IPS-20b (cell line): ENCODE measurements at regions not wholly inside any gene's neighbourhood (a gene's known extent, or its start where the extent isn't known, plus 50 kb on each side); places are given as distances from the start of the nearest gene placed in this dataset.
"Not testable (repeated sequence)": the region's sequence is repeated elsewhere in the genome, so short reads cannot be mapped to it uniquely, and the experiment has no call there.

ENCODE experiments used
- H3K27ac ChIP-seq: one replicate; pipeline ENCODE4 v1.5.1; 2013; ENCODE audit warnings: low read length
- H3K27me3 ChIP-seq: 2 replicates; pipeline ENCODE4 v1.6.1; 2013; ENCODE audit warnings: mild to moderate bottlenecking, low read length, inconsistent platforms; ENCODE audit not compliant: insufficient read depth
- H3K36me3 ChIP-seq: 2 replicates; pipeline ENCODE4 v1.6.1; 2013; ENCODE audit warnings: low read depth, mild to moderate bottlenecking, inconsistent platforms, low read length, moderate library complexity; ENCODE audit not compliant: insufficient read depth
- H3K4me1 ChIP-seq: 2 replicates; pipeline ENCODE4 v1.6.1; 2013; ENCODE audit warnings: mild to moderate bottlenecking, control low read depth, inconsistent platforms, low read length, moderate library complexity; ENCODE audit not compliant: insufficient read depth
- H3K4me3 ChIP-seq: 2 replicates; pipeline ENCODE4 v1.5.1; 2013; ENCODE audit warnings: mild to moderate bottlenecking, low read length, inconsistent platforms
- H3K9ac ChIP-seq: 2 replicates; pipeline ENCODE4 v1.6.1; 2013; ENCODE audit warnings: low read depth, mild to moderate bottlenecking, inconsistent platforms, low read length, moderate library complexity
- H3K9me3 ChIP-seq: 2 replicates; pipeline ENCODE4 v1.6.1; 2013; ENCODE audit warnings: mild to moderate bottlenecking, low read depth, low read length, inconsistent platforms; ENCODE audit not compliant: insufficient read depth

DNA sequence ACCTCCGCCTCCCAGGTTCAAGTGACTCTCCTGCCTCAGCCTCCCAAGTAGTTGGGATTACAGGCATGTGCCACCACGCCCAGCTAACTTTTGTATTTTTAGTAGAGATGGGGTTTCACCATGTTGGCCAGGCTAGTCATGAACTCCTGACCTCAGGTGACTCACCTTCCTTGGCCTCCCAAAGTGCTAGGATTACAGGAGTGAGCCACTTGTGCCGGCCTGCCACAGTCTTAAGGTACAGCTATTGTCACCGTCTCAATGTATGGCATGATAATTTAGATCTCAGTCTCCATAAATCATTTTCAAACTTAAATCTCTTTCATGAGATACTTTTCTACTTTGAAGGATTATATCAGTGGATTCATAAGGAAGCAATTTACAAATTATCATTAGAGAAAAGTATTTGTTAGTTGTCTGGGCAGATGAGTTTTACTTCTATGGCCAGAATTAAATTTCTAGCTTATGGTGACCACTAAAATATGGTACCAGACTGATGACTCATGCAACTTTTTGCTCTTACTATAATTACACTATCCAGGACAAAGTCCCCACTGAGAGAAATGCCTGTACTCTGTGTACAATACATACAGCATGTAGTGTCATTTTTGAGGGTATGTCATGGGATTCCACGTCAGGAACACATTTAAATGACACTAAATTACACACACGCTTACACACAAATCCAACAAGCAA, 1230.3 kb upstream of the GOT2 start:
- Histone ChIP-seq H3K4me3 (no peak overlapping the region), H3K27me3 (no peaks in the 10 kb centered on the region), H3K36me3 (no peaks in the 10 kb centered on the region), H3K4me1 (no peaks in the 10 kb centered on the region), H3K27ac (no peak overlapping the region), H3K9ac (no peak overlapping the region), H3K9me3 (no peaks in the 10 kb centered on the region)

DNA sequence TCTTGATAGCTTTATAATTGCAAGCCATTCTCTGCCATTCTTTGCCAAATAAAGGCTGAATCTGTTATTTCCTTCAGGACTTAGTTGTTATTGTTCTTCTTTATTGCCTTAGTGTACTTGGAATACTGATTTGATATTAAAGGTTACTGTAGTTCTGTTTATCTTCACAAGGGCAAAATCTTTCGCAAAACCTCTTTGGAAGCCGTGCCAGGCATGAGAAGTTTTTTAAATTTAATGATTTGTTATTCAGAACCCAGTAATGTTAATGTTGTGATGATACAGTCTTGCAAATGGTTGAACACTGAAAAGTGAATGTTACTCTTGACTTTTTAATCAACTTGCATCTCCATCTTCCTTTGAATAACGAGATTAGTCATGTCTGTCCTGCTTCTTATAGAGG, 1225.2 kb upstream of the GOT2 start:
- Histone ChIP-seq H3K27ac (no peak overlapping the region), H3K4me3 (no peak overlapping the region), H3K4me1 (no peaks in the 10 kb centered on the region), H3K9ac (no peak overlapping the region), H3K36me3 (no peaks in the 10 kb centered on the region), H3K27me3 (no peaks in the 10 kb centered on the region), H3K9me3 (no peaks in the 10 kb centered on the region)

DNA sequence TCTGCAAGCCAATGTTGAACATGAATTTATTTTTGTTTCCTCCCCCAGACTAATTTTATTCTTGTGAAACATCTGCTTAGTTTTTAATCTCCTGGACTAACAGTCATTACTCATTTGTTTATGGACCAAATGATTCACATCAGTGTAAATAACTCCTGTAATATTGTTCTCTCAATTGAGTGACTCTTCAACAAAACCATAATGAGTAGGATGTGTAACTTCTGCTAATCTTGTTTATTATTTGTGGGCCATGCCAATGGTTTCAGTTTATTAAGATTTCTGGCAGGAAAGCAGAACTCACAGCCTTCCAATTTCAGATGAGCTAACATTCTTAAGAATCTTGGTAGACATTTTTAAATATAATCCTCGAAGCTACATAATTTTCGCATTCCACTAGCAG, 1216.3 kb upstream of the GOT2 start:
- no peak overlapping the region for H3K4me3 ChIP-seq
- H3K36me3 ChIP-seq: no peaks in the 10 kb centered on the region
- no peak overlapping the region for H3K27ac ChIP-seq
- H3K27me3 ChIP-seq: no peaks in the 10 kb centered on the region
- H3K9me3 ChIP-seq: no peaks in the 10 kb centered on the region
- no peak overlapping the region for H3K9ac ChIP-seq
- no peaks in the 10 kb centered on the region for H3K4me1 ChIP-seq

DNA sequence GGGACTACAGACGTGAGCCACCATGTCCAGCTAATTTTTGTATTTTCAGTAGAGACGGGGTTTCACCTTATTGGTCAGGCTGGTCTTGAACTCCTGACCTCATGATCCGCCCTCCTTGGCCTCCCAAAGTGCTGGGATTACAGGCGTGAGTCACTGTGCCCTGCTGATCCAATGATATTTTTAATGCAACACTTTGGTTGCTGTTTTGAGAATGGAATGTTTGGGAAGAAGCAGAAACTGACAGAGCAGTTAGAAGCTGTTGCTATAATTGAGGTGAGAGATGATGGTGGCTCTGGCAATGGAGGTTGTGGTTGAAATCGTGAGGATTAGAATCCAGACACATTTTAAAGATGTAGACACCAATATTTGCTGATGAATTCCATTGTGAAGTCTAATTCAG, 1209.9 kb upstream of the GOT2 start:
- not testable (repeated sequence) for H3K36me3 ChIP-seq, H3K4me3 ChIP-seq, H3K9ac ChIP-seq, H3K27ac ChIP-seq, H3K27me3 ChIP-seq, H3K4me1 ChIP-seq, H3K9me3 ChIP-seq

DNA sequence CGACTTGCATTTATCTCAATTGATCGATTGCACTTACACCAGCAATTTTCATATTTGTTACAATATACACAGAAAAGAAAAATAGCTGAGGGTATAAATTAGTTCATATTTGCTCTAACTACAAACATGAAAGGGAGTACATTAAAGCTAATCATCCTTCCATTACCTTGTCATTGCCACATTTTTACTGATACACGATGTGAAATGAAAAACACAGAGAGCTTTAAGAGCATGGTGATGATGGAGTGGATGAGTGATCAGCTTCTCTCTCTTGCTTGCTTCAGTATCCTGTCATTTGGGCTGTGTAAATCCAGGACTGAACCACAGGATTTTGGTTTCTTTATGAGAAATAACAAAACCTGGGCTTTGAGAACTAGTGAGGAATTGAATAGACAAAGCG, 1207.5 kb upstream of the GOT2 start:
- Histone ChIP-seq H3K27me3 (no peaks in the 10 kb centered on the region), H3K27ac (no peak overlapping the region), H3K36me3 (no peaks in the 10 kb centered on the region), H3K4me3 (no peak overlapping the region), H3K9ac (no peak overlapping the region), H3K9me3 (peaks cover 4% of the 10 kb centered on the region; the same call in 1 of the 2 replicates), H3K4me1 (no peaks in the 10 kb centered on the region)

DNA sequence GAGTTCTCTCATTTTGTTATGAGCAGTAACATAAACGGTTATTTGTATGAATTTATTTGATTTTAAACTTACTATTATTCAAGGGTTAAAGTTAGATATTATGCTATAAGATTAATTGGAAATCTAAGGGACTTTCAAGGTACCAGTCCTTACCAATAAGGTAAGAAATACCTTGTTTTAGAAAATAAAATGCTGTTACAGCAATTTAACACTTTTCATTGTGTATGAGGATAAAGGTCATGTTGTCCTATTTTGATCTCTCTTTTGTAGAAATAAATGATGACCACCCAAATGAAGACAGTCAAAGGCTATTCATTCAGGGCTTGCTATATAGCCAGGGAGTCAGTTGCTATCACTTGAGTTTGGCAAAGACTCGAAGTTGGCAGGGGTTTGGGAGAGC, 1185.9 kb upstream of the GOT2 start:
- H3K9me3 ChIP-seq: no peaks in the 10 kb centered on the region
- H3K36me3 ChIP-seq: no peaks in the 10 kb centered on the region
- H3K27ac ChIP-seq: no peak overlapping the region
- H3K27me3 ChIP-seq: no peaks in the 10 kb centered on the region
- no peak overlapping the region for H3K9ac ChIP-seq
- no peaks in the 10 kb centered on the region for H3K4me1 ChIP-seq
- H3K4me3 ChIP-seq: no peak overlapping the region

DNA sequence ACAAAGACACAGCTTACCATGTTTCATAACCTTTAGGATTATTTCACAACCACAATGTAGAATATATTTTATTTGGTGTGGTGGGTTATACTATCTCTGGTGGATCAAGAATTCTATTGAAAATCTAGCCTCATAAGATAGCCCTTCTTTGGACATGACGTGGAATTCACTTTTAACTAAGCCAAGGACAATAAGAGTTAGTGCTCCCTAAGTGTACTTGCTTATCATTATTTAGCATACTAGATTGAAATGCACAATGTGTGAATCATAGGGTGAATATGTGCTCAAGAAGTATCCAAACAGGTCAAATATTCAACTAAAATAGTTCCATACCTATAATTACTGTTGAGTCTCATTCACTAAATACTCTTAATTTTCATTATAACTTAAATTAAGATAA, 1179.5 kb upstream of the GOT2 start:
- H3K27ac ChIP-seq: no peak overlapping the region
- H3K9ac ChIP-seq: no peak overlapping the region
- no peaks in the 10 kb centered on the region for H3K9me3 ChIP-seq

DNA sequence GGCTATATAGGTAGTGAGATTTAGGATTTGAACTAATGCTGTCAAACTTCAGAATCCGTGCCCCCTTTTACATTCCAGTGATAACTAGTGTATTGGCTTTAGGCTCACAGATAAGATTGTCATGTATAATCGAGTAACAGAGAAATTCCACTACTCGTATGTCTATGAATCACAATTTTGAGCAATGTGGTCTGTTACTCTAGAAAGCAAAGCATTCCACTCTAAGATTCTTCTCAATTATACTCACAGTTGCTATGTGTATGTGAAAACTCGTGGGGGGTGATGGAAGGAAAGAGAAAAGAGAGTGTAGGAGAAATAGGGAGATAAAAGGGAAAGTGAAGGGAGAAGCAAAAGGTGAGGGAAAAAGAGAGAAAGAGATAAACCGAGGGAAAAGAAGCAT, 1175.1 kb upstream of the GOT2 start:
- H3K27me3 ChIP-seq: no peaks in the 10 kb centered on the region
- H3K9me3 ChIP-seq: no peaks in the 10 kb centered on the region
- H3K9ac ChIP-seq: no peak overlapping the region
- no peaks in the 10 kb centered on the region for H3K36me3 ChIP-seq
- H3K4me1 ChIP-seq: peaks cover 16% of the 10 kb centered on the region; the same call in 1 of the 2 replicates
- no peak overlapping the region for H3K27ac ChIP-seq
- H3K4me3 ChIP-seq: no peak overlapping the region

More for the DNA sequence above, 1179.5 kb upstream of the GOT2 start:
- Histone ChIP-seq H3K4me3 (no peak overlapping the region), H3K27me3 (no peaks in the 10 kb centered on the region), H3K36me3 (no peaks in the 10 kb centered on the region), H3K4me1 (peaks cover 11% of the 10 kb centered on the region; the same call in 1 of the 2 replicates)

DNA sequence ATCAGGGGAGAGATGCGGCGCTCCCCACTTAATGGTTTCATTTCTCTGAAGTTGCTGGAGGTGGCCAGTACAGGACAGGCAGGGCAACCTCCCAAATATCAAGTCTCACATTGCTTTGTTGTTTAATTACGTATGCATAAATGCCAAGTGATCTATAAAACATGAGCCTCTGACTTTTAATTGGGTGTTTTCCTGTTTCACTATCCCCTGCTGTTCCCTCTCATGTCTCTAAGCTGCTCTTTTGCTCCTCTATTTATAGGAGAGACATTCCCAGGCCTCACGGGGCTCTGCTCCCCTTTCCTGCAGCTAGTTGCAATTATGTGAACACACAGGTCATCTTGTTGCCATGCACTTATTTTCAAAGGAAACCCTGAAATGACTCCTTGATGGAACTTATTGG, 1173.5 kb upstream of the GOT2 start:
- Histone ChIP-seq H3K27me3 (no peaks in the 10 kb centered on the region), H3K4me1 (peaks cover 14% of the 10 kb centered on the region; the same call in 1 of the 2 replicates), H3K27ac (no peak overlapping the region), H3K4me3 (no peak overlapping the region), H3K36me3 (no peaks in the 10 kb centered on the region), H3K9me3 (no peaks in the 10 kb centered on the region), H3K9ac (no peak overlapping the region)

DNA sequence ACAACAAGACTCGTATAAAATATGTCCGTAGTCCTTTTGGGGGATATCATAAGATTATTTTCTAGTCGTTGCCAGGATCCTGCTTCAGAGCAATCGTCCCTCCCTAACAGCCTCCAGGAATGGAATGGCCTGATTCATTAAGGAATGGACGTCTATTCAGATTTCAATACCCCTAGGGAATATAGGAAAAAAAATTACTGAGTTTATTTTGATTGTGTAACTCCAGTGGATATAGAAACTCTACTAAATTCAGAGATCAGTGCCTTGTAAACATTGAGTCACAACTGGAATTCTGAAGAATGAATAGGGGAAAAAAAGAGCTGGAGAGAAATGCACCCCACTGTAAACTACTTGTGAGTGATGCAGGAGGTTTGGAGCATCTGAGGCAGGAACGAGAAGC, 1171.5 kb upstream of the GOT2 start:
- no peaks in the 10 kb centered on the region for H3K27me3 ChIP-seq
- peaks cover 5% of the 10 kb centered on the region; the same call in 1 of the 2 replicates for H3K4me1 ChIP-seq
- H3K9me3 ChIP-seq: no peaks in the 10 kb centered on the region
- no peak overlapping the region for H3K27ac ChIP-seq
- H3K36me3 ChIP-seq: no peaks in the 10 kb centered on the region
- no peak overlapping the region for H3K9ac ChIP-seq
- H3K4me3 ChIP-seq: no peak overlapping the region

DNA sequence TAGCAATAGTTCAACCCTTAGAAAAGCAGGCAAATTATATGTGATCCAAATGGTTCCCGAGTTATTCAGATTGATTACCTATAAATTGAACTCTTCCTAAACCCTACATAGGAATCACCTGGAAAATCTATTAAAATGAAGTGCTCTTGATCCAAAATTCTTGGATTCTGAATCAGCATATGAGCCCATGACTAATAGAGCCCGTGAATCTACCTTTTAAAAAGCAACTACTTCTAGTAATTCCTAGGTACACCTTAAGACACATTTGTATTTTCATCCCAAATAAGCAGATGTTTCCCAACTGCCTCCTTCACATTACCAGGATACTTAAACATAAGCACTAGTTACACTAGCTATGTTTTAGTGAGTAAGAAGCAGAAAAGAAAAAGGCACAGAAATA, 1171.0 kb upstream of the GOT2 start:
- Histone ChIP-seq H3K36me3 (no peaks in the 10 kb centered on the region), H3K27me3 (no peaks in the 10 kb centered on the region), H3K9ac (no peak overlapping the region), H3K4me1 (peaks cover 5% of the 10 kb centered on the region; the same call in 1 of the 2 replicates), H3K27ac (no peak overlapping the region), H3K9me3 (no peaks in the 10 kb centered on the region), H3K4me3 (no peak overlapping the region)

DNA sequence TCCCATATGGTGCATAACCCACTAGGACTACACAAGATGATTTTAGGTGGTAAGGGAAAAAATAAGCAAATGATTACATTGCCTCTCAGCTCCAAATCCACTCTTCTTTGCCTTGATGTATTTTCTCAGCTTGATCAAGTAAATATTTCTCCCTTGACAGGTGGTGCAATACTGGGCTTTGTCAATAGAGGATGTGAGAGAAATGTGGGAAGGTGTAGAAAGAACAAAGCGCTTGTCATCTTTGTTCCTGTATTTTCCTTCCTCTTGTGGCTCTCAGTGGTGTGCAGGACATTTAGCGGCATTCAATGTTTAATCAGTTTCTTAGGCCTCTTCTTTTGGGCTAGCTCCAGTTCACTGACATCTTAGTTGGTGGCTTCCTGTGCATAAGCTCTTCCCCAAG, 1165.8 kb upstream of the GOT2 start:
- H3K9ac ChIP-seq: no peak overlapping the region
- no peak overlapping the region for H3K4me3 ChIP-seq
- H3K4me1 ChIP-seq: no peaks in the 10 kb centered on the region
- no peaks in the 10 kb centered on the region for H3K9me3 ChIP-seq
- H3K27ac ChIP-seq: no peak overlapping the region
- H3K36me3 ChIP-seq: no peaks in the 10 kb centered on the region
- H3K27me3 ChIP-seq: no peaks in the 10 kb centered on the region
